ENCODE measurements at regions not wholly inside any gene's neighbourhood (a gene's known extent, or its start where the extent isn't known, plus 50 kb on each side); places are given as distances from the start of the nearest gene placed in this dataset.

DNA sequence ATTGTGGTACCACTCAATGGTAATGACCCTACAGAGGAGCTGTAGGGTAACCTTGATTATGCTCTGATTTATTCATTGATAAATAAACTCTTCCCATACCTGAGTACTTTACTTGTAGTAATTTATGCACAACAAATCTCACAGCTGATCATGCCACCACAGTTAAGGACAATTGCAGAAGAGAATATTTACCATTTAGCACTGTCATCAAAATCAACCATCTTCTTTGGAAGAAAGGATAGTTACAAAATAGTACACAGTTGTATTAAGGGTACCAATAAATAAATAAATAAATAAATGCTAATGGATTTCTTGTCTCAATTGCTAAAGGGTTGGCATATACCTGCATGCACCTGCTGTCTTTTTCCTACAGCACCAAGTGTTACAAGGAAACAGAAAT is 97.6 kb upstream of the PDE1C start:
- no peak for DNase-seq (ENCODE audit: low read depth)
- TF ChIP-seq, protein P1, sequence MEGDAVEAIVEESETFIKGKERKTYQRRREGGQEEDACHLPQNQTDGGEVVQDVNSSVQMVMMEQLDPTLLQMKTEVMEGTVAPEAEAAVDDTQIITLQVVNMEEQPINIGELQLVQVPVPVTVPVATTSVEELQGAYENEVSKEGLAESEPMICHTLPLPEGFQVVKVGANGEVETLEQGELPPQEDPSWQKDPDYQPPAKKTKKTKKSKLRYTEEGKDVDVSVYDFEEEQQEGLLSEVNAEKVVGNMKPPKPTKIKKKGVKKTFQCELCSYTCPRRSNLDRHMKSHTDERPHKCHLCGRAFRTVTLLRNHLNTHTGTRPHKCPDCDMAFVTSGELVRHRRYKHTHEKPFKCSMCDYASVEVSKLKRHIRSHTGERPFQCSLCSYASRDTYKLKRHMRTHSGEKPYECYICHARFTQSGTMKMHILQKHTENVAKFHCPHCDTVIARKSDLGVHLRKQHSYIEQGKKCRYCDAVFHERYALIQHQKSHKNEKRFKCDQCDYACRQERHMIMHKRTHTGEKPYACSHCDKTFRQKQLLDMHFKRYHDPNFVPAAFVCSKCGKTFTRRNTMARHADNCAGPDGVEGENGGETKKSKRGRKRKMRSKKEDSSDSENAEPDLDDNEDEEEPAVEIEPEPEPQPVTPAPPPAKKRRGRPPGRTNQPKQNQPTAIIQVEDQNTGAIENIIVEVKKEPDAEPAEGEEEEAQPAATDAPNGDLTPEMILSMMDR (IDR thresholded peaks at IDR 0.05; ENCODE audit: insufficient read depth, low read depth, low read length): no peak
- H3K4me3 ChIP-seq (ENCODE audit: low read depth, low read length): no peak overlapping the region

DNA sequence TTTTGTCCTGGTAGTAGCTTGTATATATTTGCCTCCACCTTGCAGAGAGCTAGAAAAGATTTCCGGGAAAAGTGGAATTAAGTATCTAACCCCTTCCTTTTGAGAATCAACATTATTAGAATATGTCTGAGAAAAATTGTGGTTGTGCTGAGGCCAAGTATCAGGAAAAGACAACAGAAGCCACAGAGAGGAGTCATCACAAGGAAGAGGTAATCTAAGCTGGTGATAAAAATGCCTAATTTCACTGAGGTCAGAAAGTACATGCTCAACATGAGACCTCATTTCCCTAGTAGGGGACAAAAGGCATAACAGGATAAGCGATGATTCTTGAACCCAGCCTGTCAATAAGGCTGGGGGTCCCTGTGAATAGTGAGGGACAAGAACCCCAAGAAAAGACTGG is 97.0 kb upstream of the PDE1C start:
- no peak for DNase-seq (ENCODE audit: low read depth)
- TF ChIP-seq, protein P1 (IDR thresholded peaks at IDR 0.05; ENCODE audit: insufficient read depth, low read depth, low read length): no peak
- no peak overlapping the region for H3K4me3 ChIP-seq (ENCODE audit: low read depth, low read length)

- DNase-seq (ENCODE audit: low read depth): peak; percentile 11
- no peak overlapping the region for H3K4me3 ChIP-seq (ENCODE audit: low read depth, low read length)
- TF ChIP-seq, protein P1 (IDR thresholded peaks at IDR 0.05; ENCODE audit: insufficient read depth, low read depth, low read length): peak; percentile 27
These were observed 94.3 kb upstream of the PDE1C start for GRCh38 chr7:32164341-32164996.

- DNase-seq (ENCODE audit: low read depth): no peak
- TF ChIP-seq, protein P1 (IDR thresholded peaks at IDR 0.05; ENCODE audit: insufficient read depth, low read depth, low read length): no peak
These were observed 93.7 kb upstream of the PDE1C start for GRCh38 chr7:32163896-32164295.

DNA sequence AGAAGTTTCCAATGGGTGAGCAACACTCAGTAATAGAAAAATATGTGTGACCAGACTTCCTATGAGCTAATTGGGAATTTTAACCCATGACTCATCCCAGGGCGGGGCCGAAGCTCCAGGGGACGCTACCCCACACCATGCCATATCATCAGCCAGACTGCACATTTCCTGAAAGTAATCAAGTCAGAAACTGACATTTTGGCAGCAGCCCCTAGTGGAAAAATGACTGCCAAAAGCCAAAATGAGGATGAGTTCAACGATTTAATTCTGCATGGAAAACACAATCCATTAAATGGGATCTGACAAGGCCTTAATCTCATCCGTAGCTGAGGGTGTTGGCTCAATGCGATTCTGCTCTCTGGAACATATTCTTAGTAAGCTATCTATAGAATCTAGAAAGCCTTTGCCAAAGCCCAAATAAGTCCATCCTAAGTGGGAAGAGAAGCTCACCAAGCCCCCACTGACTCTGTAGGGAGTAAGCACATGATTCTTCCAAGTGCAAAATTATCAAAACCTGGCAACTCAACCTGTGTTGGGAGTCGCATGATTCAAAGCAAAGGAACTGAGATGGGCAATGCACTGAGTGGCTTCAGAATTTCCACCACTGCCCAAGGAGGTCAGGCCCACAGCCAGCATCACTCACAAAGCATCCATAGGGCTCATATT is 93.1 kb upstream of the PDE1C start:
- no peak overlapping the region for H3K4me3 ChIP-seq (ENCODE audit: low read depth, low read length)
- TF ChIP-seq, protein P1 (IDR thresholded peaks at IDR 0.05; ENCODE audit: insufficient read depth, low read depth, low read length): no peak
- DNase-seq (ENCODE audit: low read depth): peak; percentile 20

More at GRCh38 chr7:32163896-32164295, 93.7 kb upstream of the PDE1C start:
- H3K4me3 ChIP-seq (ENCODE audit: low read depth, low read length): no peak overlapping the region

- DNase-seq (ENCODE audit: low read depth): peak; percentile 4
- H3K4me3 ChIP-seq (ENCODE audit: low read depth, low read length): no peak overlapping the region
These were observed 91.5 kb upstream of the PDE1C start for GRCh38 chr7:32161708-32162107.

More at GRCh38 chr7:32161708-32162107, 91.5 kb upstream of the PDE1C start:
- TF ChIP-seq, protein P1 (IDR thresholded peaks at IDR 0.05; ENCODE audit: insufficient read depth, low read depth, low read length): no peak
